Endothelial cell of umbilical vein (primary cell): ENCODE measurements at regions not wholly inside any gene's neighbourhood (a gene's known extent, or its start where the extent isn't known, plus 50 kb on each side); places are given as distances from the start of the nearest gene placed in this dataset.

Source experiments
- BruUV-seq: library from RNA; stranded (reverse); fragments of 400-500 nt; replicated peaks from 2 replicates; lab custom pipeline; 2021; lab: Mats Ljungman, UMichigan
- CTCF ChIA-PET: fragments of 300-600, 350-600 bp; sonication (Branson Sonifier 250); formaldehyde crosslinking; loops from one replicate; lab custom pipeline; 2021; ENCODE audit warnings: antibody characterized with exemption, inconsistent platforms; lab: Charles Lee
- POLR2A ChIA-PET: fragments of 300-600, 350-600 bp; sonication (Branson Sonifier 250); formaldehyde crosslinking; loops from one replicate; lab custom pipeline; 2021; ENCODE audit warnings: antibody characterized with exemption, inconsistent platforms; lab: Charles Lee
- DNase-seq: peaks from one replicate; pipeline ENCODE4 v3.0.0-alpha.2; 2011; ENCODE audit warnings: low read depth, low spot score
- FAIRE-seq: peaks from 2 replicates; lab custom pipeline; 2011; peaks lifted over from hg19 to GRCh38; lab: Jason Lieb, UNC
- H2AFZ ChIP-seq: 2 replicates; pipeline ENCODE4 v1.6.0; 2012; ENCODE audit warnings: low read depth, low read length, control low read depth, inconsistent platforms
- H3K27ac ChIP-seq: 2 replicates; pipeline ENCODE4 v1.5.1; 2011; ENCODE audit warnings: low read depth, mild to moderate bottlenecking, control low read depth, low read length, moderate library complexity; ENCODE audit not compliant: insufficient read depth
- H3K27me3 ChIP-seq, 2 experiments: 2 replicates each; pipeline versions ENCODE4 v1.6.0 to v1.6.1; 2011; ENCODE audit warnings: low read length in 2 of 2, mixed read lengths in 1 of 2; ENCODE audit not compliant: control insufficient read depth in 2 of 2, insufficient read depth in 2 of 2
- H3K36me3 ChIP-seq, 2 experiments: 2 replicates in 1 of 2; 3 replicates in 1 of 2; pipeline ENCODE4 v1.5.1; 2011; ENCODE audit warnings: low read length in 2 of 2, mild to moderate bottlenecking in 1 of 2, moderate library complexity in 1 of 2; ENCODE audit not compliant: control insufficient read depth in 2 of 2, insufficient read depth in 2 of 2; ENCODE audit errors: extremely low read depth in 1 of 2
- H3K4me1 ChIP-seq: 3 replicates; pipeline ENCODE4 v1.5.1; 2011; ENCODE audit warnings: mild to moderate bottlenecking, low read length; ENCODE audit not compliant: control insufficient read depth, insufficient read depth; ENCODE audit errors: extremely low read depth
- H3K4me2 ChIP-seq: 2 replicates; pipeline ENCODE4 v1.6.1; 2011; ENCODE audit warnings: low read length, control low read depth, mixed read lengths; ENCODE audit not compliant: insufficient read depth
- H3K4me3 ChIP-seq, 3 experiments: fragments of 200-600 bp in 1 of 3; sonication (generic), shearing (Covaris generic) in 1 of 3; replicated peaks in 1 of 3; 2 replicates each; pipeline ENCODE4 v1.5.1; 2011 to 2016; ENCODE audit warnings: control low read depth in 3 of 3, low read length in 3 of 3, mild to moderate bottlenecking in 2 of 3, inconsistent platforms in 1 of 3, low read depth in 1 of 3, moderate library complexity in 1 of 3; ENCODE audit not compliant: insufficient read depth in 1 of 3
- H3K79me2 ChIP-seq: 2 replicates; pipeline ENCODE4 v1.6.0; 2012; ENCODE audit warnings: low read length, inconsistent platforms; ENCODE audit not compliant: control insufficient read depth, insufficient read depth
- H3K9ac ChIP-seq: replicated peaks from 2 replicates; pipeline ENCODE3; 2011; ENCODE audit warnings: low read length, control low read depth; ENCODE audit not compliant: insufficient read depth; ENCODE audit errors: extremely low read depth
- H3K9me1 ChIP-seq: replicated peaks from 3 replicates; pipeline ENCODE4 v1.6.0; 2011; ENCODE audit warnings: mild to moderate bottlenecking, low read length; ENCODE audit not compliant: control insufficient read depth, insufficient read depth; ENCODE audit errors: extremely low read depth
- H3K9me3 ChIP-seq: replicated peaks from 2 replicates; pipeline ENCODE4 v1.5.1; 2012; ENCODE audit warnings: low read length, inconsistent platforms; ENCODE audit not compliant: control insufficient read depth, insufficient read depth
- H4K20me1 ChIP-seq: replicated peaks from 2 replicates; pipeline ENCODE3; 2011; ENCODE audit warnings: mild to moderate bottlenecking, low read length; ENCODE audit not compliant: control insufficient read depth, insufficient read depth; ENCODE audit errors: extremely low read depth
- EZH2 ChIP-seq: IDR thresholded peaks from 2 replicates; pipeline ENCODE4 v1.6.1; 2012; ENCODE audit warnings: borderline replicate concordance, low read depth, mild to moderate bottlenecking, moderate library complexity, low read length, inconsistent platforms; ENCODE audit not compliant: severe bottlenecking
- FOS ChIP-seq: IDR thresholded peaks from 2 replicates; pipeline ENCODE4 v1.6.1; 2011; ENCODE audit warnings: mild to moderate bottlenecking, low read length, moderate library complexity, borderline replicate concordance; ENCODE audit not compliant: insufficient read depth
- GATA2 ChIP-seq: IDR thresholded peaks from 2 replicates; pipeline ENCODE4 v1.7.0; 2011; ENCODE audit warnings: low read depth, mild to moderate bottlenecking, moderate library complexity, mixed read lengths, low read length; ENCODE audit not compliant: insufficient read length, insufficient read depth
- JUN ChIP-seq: IDR thresholded peaks from 2 replicates; pipeline ENCODE4 v1.6.1; 2011; ENCODE audit warnings: borderline replicate concordance, low read depth; ENCODE audit not compliant: insufficient read length, insufficient read depth
- MYC ChIP-seq: IDR thresholded peaks from one replicate; pipeline ENCODE4 v1.6.1; 2011; ENCODE audit warnings: mild to moderate bottlenecking, low read depth, low read length
- POLR2A ChIP-seq: IDR thresholded peaks from 2 replicates; pipeline ENCODE4 v1.6.1; 2012; ENCODE audit warnings: low read depth, mild to moderate bottlenecking, control low read depth, low read length
- POLR2AphosphoS5 ChIP-seq: IDR thresholded peaks from 2 replicates; pipeline ENCODE4 v1.6.1; 2012; ENCODE audit warnings: low read depth, mild to moderate bottlenecking, control low read depth, low read length, moderate library complexity; ENCODE audit not compliant: insufficient read depth
- dilution Hi-C: fragments of 300-500 bp; cut with MboI; formaldehyde crosslinking; loops from one replicate; pipeline ENCODE4 v1.15.0; 2019; ENCODE audit warnings: low sequenced_read_pairs; ENCODE audit not compliant: extremely low pct_ligation_motif_present
- intact Hi-C: fragments of 100-400 bp; cut with micrococcal nuclease; formaldehyde crosslinking; loops from one replicate; pipeline ENCODE4 v1.10.0; 2022
- TF ChIP-seq, protein P1 (sequence below), 2 donors: IDR thresholded peaks; 1 replicate in 1 of 2; 2 replicates in 1 of 2; pipeline ENCODE4 v1.5.1; 2011; ENCODE audit warnings: low read length in 2 of 2, mild to moderate bottlenecking in 2 of 2, moderate library complexity in 2 of 2, control low read depth in 1 of 2, inconsistent platforms in 1 of 2, low read depth in 1 of 2; ENCODE audit not compliant: insufficient read depth in 1 of 2; ENCODE audit errors: extremely low read depth in 1 of 2
- TF ChIP-seq, protein P2 (sequence below): IDR thresholded peaks from 2 replicates; pipeline ENCODE4 v1.6.1; 2011; ENCODE audit not compliant: insufficient read depth, insufficient read length

DNA sequence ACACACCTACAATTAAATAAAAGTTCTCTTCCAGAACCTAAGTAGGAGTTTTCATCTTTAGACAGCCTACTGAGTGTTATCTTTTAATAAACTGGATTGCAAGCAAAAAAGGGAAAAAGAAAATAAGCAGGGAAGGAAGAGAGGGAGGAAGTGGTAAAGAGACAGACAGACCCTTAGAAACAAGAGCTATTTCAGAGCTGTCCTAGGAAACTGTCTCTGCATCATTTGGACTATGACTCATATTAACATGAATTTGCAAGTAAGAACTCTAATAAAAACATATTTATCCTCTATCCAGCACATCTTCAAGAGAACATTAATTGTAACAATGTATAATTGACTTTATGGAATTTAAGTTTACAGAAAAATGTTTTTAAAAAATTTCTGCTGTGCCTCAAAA lies 438.8 kb upstream of the USP15 start:
- CTCF ChIA-PET: no interaction called here
- FAIRE-seq: no peak
- Histone ChIP-seq H3K27ac (no peak overlapping the region), H3K4me1 (no peaks in the 10 kb centered on the region), H3K9ac (no peak overlapping the region), H4K20me1 (no peaks in the 10 kb centered on the region), H3K4me2 (no peak overlapping the region), H3K9me3 (peaks cover 2% of the 10 kb centered on the region), H3K4me3 (no peak overlapping the region), H3K9me1 (no peaks in the 10 kb centered on the region), H3K79me2 (no peaks in the 10 kb centered on the region), H3K27me3 (no peaks in the 10 kb centered on the region), H3K36me3 (no peaks in the 10 kb centered on the region), H2AFZ (no peak overlapping the region)
- dilution Hi-C loops (no loop called here), intact Hi-C loops (no loop called here)
- TF ChIP-seq, protein P1, sequence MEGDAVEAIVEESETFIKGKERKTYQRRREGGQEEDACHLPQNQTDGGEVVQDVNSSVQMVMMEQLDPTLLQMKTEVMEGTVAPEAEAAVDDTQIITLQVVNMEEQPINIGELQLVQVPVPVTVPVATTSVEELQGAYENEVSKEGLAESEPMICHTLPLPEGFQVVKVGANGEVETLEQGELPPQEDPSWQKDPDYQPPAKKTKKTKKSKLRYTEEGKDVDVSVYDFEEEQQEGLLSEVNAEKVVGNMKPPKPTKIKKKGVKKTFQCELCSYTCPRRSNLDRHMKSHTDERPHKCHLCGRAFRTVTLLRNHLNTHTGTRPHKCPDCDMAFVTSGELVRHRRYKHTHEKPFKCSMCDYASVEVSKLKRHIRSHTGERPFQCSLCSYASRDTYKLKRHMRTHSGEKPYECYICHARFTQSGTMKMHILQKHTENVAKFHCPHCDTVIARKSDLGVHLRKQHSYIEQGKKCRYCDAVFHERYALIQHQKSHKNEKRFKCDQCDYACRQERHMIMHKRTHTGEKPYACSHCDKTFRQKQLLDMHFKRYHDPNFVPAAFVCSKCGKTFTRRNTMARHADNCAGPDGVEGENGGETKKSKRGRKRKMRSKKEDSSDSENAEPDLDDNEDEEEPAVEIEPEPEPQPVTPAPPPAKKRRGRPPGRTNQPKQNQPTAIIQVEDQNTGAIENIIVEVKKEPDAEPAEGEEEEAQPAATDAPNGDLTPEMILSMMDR (IDR thresholded peaks at IDR 0.05; ENCODE audit: extremely low read depth in 1 of 2, insufficient read depth in 1 of 2, low read depth in 1 of 2, low read length in 2 of 2): no peak
- no peak for TF ChIP-seq POLR2AphosphoS5
- no peak for TF ChIP-seq POLR2A
- TF ChIP-seq EZH2: no peak
- no peak for TF ChIP-seq FOS
- no peak for TF ChIP-seq GATA2
- TF ChIP-seq JUN: no peak
- no TSS peak for BruUV-seq
- DNase-seq: no peak
- POLR2A ChIA-PET: no interaction called here

DNA sequence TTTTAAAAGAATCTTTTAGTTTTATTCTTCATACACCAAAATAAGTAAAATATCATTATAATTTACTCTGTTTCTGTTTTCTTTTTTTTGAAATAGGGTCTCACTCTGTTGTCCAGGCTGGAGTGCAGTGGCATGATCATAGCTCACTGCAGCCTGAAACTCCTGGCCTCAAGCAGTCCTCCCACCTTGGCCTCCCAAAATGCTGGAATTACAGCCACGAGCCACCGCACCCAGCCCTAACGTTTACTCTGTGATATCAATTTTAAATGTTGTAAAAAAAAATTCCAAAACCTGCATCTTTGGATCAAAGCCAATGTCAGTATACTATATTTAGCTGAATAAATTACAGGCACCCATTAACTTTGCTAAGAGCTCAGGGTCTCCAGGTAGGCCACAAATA lies 437.1 kb upstream of the USP15 start:
- intact Hi-C loops (no loop called here), dilution Hi-C loops (no loop called here)
- Histone ChIP-seq H3K27ac (no peak overlapping the region), H3K36me3 (no peaks in the 10 kb centered on the region), H3K4me3 (no peak overlapping the region), H3K9me1 (no peaks in the 10 kb centered on the region), H3K4me1 (no peaks in the 10 kb centered on the region), H3K79me2 (no peaks in the 10 kb centered on the region), H2AFZ (no peak overlapping the region), H3K27me3 (no peaks in the 10 kb centered on the region), H4K20me1 (no peaks in the 10 kb centered on the region), H3K4me2 (no peak overlapping the region), H3K9ac (no peak overlapping the region), H3K9me3 (peaks cover 5% of the 10 kb centered on the region)
- ChIA-PET CTCF (no interaction called here), POLR2A (no interaction called here)
- TF ChIP-seq POLR2AphosphoS5 (no peak), FOS (no peak), JUN (no peak), MYC (no peak), EZH2 (no peak), POLR2A (no peak), GATA2 (no peak)
- TF ChIP-seq, protein P2, sequence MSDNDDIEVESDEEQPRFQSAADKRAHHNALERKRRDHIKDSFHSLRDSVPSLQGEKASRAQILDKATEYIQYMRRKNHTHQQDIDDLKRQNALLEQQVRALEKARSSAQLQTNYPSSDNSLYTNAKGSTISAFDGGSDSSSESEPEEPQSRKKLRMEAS: no peak
- TF ChIP-seq, protein P1 (IDR thresholded peaks at IDR 0.05; ENCODE audit: extremely low read depth in 1 of 2, insufficient read depth in 1 of 2, low read depth in 1 of 2, low read length in 2 of 2): no peak
- no TSS peak for BruUV-seq
- DNase-seq (no peak), FAIRE-seq (no peak)
